Transverse colon (tissue), 4 donors: ENCODE measurements at regions not wholly inside any gene's neighbourhood (a gene's known extent, or its start where the extent isn't known, plus 50 kb on each side); places are given as distances from the start of the nearest gene placed in this dataset.

Experiments used
- DNase-seq: peaks from one replicate; pipeline ENCODE4 v3.0.0-alpha.2; 2019
- H3K27ac ChIP-seq, 4 donors: fragments of 200-600 bp; sonication (generic); 2 replicates each; pipeline ENCODE4 v1.5.1; 2016 to 2018; ENCODE audit warnings: inconsistent platforms in 4 of 4
- H3K27me3 ChIP-seq: fragments of 200-600 bp; sonication (generic); 2 replicates; pipeline ENCODE4 v1.5.1; 2017; ENCODE audit warnings: inconsistent platforms
- H3K36me3 ChIP-seq, 4 donors: fragments of 200-600 bp; sonication (generic); 2 replicates each; pipeline ENCODE4 v1.5.1; 2017 to 2019; ENCODE audit warnings: inconsistent platforms in 4 of 4
- H3K4me1 ChIP-seq, 4 donors: fragments of 200-600 bp; sonication (generic); 2 replicates each; pipeline ENCODE4 v1.5.1; 2017 to 2020; ENCODE audit warnings: inconsistent platforms in 4 of 4
- H3K4me3 ChIP-seq, 4 donors: fragments of 200-600 bp; sonication (generic); 1 replicate in 1 of 4; 2 replicates in 3 of 4; pipeline versions ENCODE4 v1.5.1 to v1.6.1; 2017 to 2019; ENCODE audit warnings: inconsistent platforms in 4 of 4
- H3K9me3 ChIP-seq, 2 donors: fragments of 200-600 bp; sonication (generic); 2 replicates each; pipeline ENCODE4 v1.5.1; 2017 to 2019; ENCODE audit warnings: inconsistent platforms in 2 of 2
- CTCF ChIP-seq, 5 experiments: fragments of 200-600 bp in 3 of 5; fragments of 450-650 bp in 2 of 5; sonication (generic) in 3 of 5; IDR thresholded peaks; 1 replicate in 2 of 5; 2 replicates in 3 of 5; pipeline ENCODE4 v1.5.1; 2016 to 2017; ENCODE audit warnings: antibody characterized with exemption in 5 of 5, inconsistent platforms in 3 of 5, mild to moderate bottlenecking in 2 of 5, moderate library complexity in 1 of 5
- EP300 ChIP-seq: sonication (generic); formaldehyde crosslinking; IDR thresholded peaks from one replicate; pipeline ENCODE4 v1.6.1; 2017; ENCODE audit warnings: antibody characterized with exemption, low read depth
- POLR2A ChIP-seq: fragments of 450-650 bp; IDR thresholded peaks from one replicate; pipeline ENCODE4 v1.6.1; 2016; ENCODE audit warnings: antibody characterized with exemption, mild to moderate bottlenecking, moderate library complexity
- POLR2AphosphoS5 ChIP-seq, 3 donors: sonication (generic); formaldehyde crosslinking; IDR thresholded peaks; one replicate each; pipeline ENCODE4 v1.6.1; 2016; ENCODE audit warnings: antibody characterized with exemption in 3 of 3
- WGBS, 2 donors: methylation state at CpG; one replicate each; pipeline ENCODE4 v1.1.5; 2018; ENCODE audit warnings: low coverage in 1 of 2; 5-methylcytosine and 5-hydroxymethylcytosine counted together
- in situ Hi-C, 4 donors: fragments of 200-750 bp; cut with MboI; loops; one replicate each; pipeline versions ENCODE4 v1.15.0 to v1.15.1; 2017; ENCODE audit warnings: low sequenced_read_pairs in 3 of 4, low pct_ligation_motif_present in 1 of 4, low pct_unique_long_range_greater_than_20kb in 1 of 4
- intact Hi-C: fragments of 100-400 bp; cut with DNase I; formaldehyde crosslinking; loops from one replicate; pipeline ENCODE4 v1.15.1; 2023; ENCODE audit warnings: low total_unique reads

- no peak overlapping the region for H3K27ac ChIP-seq
- no peak for DNase-seq
- H3K4me1 ChIP-seq: no peaks in the 10 kb centered on the region
- H3K4me3 ChIP-seq: no peak overlapping the region
- H3K9me3 ChIP-seq: no peaks in the 10 kb centered on the region
- in situ Hi-C loops: no loop called here
- WGBS, 2 donors: 88 to 90% methylated on average over 2 of the region's 2 CpGs
- no peaks in the 10 kb centered on the region for H3K27me3 ChIP-seq
- H3K36me3 ChIP-seq: no peaks in the 10 kb centered on the region
- TF ChIP-seq CTCF (IDR thresholded peaks at IDR 0.05): no peak
- no peak for TF ChIP-seq POLR2A
- TF ChIP-seq EP300: no peak
- intact Hi-C loops: no loop called here
Measured at GRCh38 chr11:90449606-90450005, 226.8 kb upstream of the CHORDC1 start.

GRCh38 chr11:90448256-90448655 lies 225.4 kb upstream of the CHORDC1 start:
- no peak for DNase-seq
- 23 to 36% methylated on average over 4 of the region's 4 CpGs for WGBS, 2 donors
- Histone ChIP-seq H3K4me3 (no peak overlapping the region), H3K9me3 (no peaks in the 10 kb centered on the region), H3K27me3 (no peaks in the 10 kb centered on the region), H3K27ac (no peak overlapping the region), H3K4me1 (no peaks in the 10 kb centered on the region), H3K36me3 (no peaks in the 10 kb centered on the region)
- TF ChIP-seq POLR2AphosphoS5 (IDR thresholded peaks at IDR 0.05) (no peak), CTCF (IDR thresholded peaks at IDR 0.05) (no peak)
- intact Hi-C loops: no loop called here
- in situ Hi-C loops: no loop called here

- in situ Hi-C loops (no loop called here), intact Hi-C loops (no loop called here)
- no peak for DNase-seq
- Histone ChIP-seq H3K4me3 (no peak overlapping the region), H3K36me3 (no peaks in the 10 kb centered on the region), H3K27ac (no peak overlapping the region), H3K4me1 (no peaks in the 10 kb centered on the region), H3K27me3 (no peaks in the 10 kb centered on the region), H3K9me3 (no peaks in the 10 kb centered on the region)
- TF ChIP-seq POLR2A (no peak), POLR2AphosphoS5 (IDR thresholded peaks at IDR 0.05) (no peak), CTCF (IDR thresholded peaks at IDR 0.05) (no peak), EP300 (no peak)
- 79 to 84% methylated on average over 5 of the region's 5 CpGs for WGBS, 2 donors
Measured at GRCh38 chr11:90447618-90448017, 224.8 kb upstream of the CHORDC1 start.

GRCh38 chr11:90446207-90446606 lies 223.4 kb upstream of the CHORDC1 start:
- no peaks in the 10 kb centered on the region for H3K27me3 ChIP-seq
- no peak overlapping the region for H3K27ac ChIP-seq
- no peak for DNase-seq
- intact Hi-C loops (no loop called here), in situ Hi-C loops (no loop called here)
- H3K4me1 ChIP-seq: no peaks in the 10 kb centered on the region
- H3K9me3 ChIP-seq: no peaks in the 10 kb centered on the region
- H3K36me3 ChIP-seq: no peaks in the 10 kb centered on the region
- 37 to 59% methylated on average over 2 of the region's 2 CpGs for WGBS, 2 donors
- TF ChIP-seq POLR2A (no peak), EP300 (no peak), POLR2AphosphoS5 (IDR thresholded peaks at IDR 0.05) (no peak), CTCF (IDR thresholded peaks at IDR 0.05) (no peak)
- H3K4me3 ChIP-seq: no peak overlapping the region
